ENCODE measurements at regions not wholly inside any gene's neighbourhood (a gene's known extent, or its start where the extent isn't known, plus 50 kb on each side); places are given as distances from the start of the nearest gene placed in this dataset.

- no peak overlapping the region for H3K27ac ChIP-seq (ENCODE audit: low read length)
- H2AFZ ChIP-seq (ENCODE audit: low read depth, low read length): no peak overlapping the region
- no peaks in the 10 kb centered on the region for H3K79me2 ChIP-seq (replicated peaks; ENCODE audit: insufficient read depth, low read length)
- H4K20me1 ChIP-seq (ENCODE audit: insufficient read depth): no peaks in the 10 kb centered on the region
- H3K9me2 ChIP-seq (ENCODE audit: insufficient read depth, low read length): no peaks in the 10 kb centered on the region
- H3K4me3 ChIP-seq (ENCODE audit: low read length): no peak overlapping the region
- H3K9me3 ChIP-seq (ENCODE audit: low read length): no peaks in the 10 kb centered on the region
- H3F3A ChIP-seq (ENCODE audit: insufficient read depth, low read length, poor library complexity, severe bottlenecking): no peaks in the 10 kb centered on the region
- H3K27me3 ChIP-seq (ENCODE audit: insufficient read depth, low read depth, low read length): no peaks in the 10 kb centered on the region
- no peak for TF ChIP-seq REST (IDR thresholded peaks at IDR 0.05; ENCODE audit: borderline replicate concordance)
- H3K36me3 ChIP-seq (ENCODE audit: insufficient read depth, low read length): no peaks in the 10 kb centered on the region
- H3K9ac ChIP-seq (ENCODE audit: low read length): no peak overlapping the region
- H3K4me2 ChIP-seq (ENCODE audit: low read length): no peak overlapping the region
These were observed 238.3 kb upstream of the HSF2 start for GRCh38 chr6:122161136-122161535.

DNA sequence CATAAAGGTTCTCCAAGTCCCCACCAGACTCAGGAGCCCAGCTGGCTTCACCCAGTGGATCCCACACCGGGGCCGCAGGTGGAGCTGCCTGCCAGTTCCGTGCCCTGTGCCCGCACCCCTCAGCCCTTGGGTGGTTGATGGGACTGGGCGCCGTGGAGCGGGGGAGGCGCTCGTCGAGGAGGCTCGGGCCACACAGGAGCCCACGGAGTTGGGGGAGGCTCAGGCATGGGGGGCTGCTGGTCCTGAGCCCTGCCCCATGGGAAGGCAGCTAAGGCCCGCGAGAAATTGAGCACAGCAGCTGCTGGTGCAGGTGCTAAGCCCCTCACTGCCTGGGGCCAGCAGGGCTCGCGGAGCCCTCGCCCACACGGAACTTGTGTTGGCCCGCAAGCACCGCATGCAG lies 234.4 kb upstream of the HSF2 start:
- Histone ChIP-seq H3K27ac (ENCODE audit: low read length) (no peak overlapping the region), H3K4me3 (ENCODE audit: low read length) (no peak overlapping the region), H3K4me2 (ENCODE audit: low read length) (no peak overlapping the region), H3F3A (ENCODE audit: insufficient read depth, low read length, poor library complexity, severe bottlenecking) (no peaks in the 10 kb centered on the region), H3K9ac (ENCODE audit: low read length) (no peak overlapping the region), H3K36me3 (ENCODE audit: insufficient read depth, low read length) (no peaks in the 10 kb centered on the region), H3K9me3 (ENCODE audit: low read length) (no peaks in the 10 kb centered on the region), H3K79me2 (replicated peaks; ENCODE audit: insufficient read depth, low read length) (no peaks in the 10 kb centered on the region), H4K20me1 (ENCODE audit: insufficient read depth) (no peaks in the 10 kb centered on the region), H3K9me2 (ENCODE audit: insufficient read depth, low read length) (no peaks in the 10 kb centered on the region), H3K27me3 (ENCODE audit: insufficient read depth, low read depth, low read length) (no peaks in the 10 kb centered on the region), H2AFZ (ENCODE audit: low read depth, low read length) (no peak overlapping the region)
- TF ChIP-seq CTCF (IDR thresholded peaks at IDR 0.05; ENCODE audit: poor library complexity, severe bottlenecking) (no peak), TAF1 (IDR thresholded peaks at IDR 0.05; ENCODE audit: low read depth) (no peak)

- TF ChIP-seq EZH2 (IDR thresholded peaks at IDR 0.05; ENCODE audit: borderline replicate concordance, insufficient read depth, low read length, poor library complexity, severe bottlenecking) (no peak), RAD21 (conservative IDR thresholded peaks at IDR 0.05) (no peak), MXI1 (conservative IDR thresholded peaks at IDR 0.05; ENCODE audit: poor library complexity, severe bottlenecking) (no peak), TAF1 (IDR thresholded peaks at IDR 0.05; ENCODE audit: low read depth) (no peak), REST (IDR thresholded peaks at IDR 0.05; ENCODE audit: borderline replicate concordance) (no peak), CTCF (IDR thresholded peaks at IDR 0.05; ENCODE audit: poor library complexity, severe bottlenecking) (no peak), EP300 (conservative IDR thresholded peaks at IDR 0.05; ENCODE audit: poor library complexity, severe bottlenecking) (no peak), POLR2AphosphoS5 (IDR thresholded peaks at IDR 0.05) (no peak), SMC3 (conservative IDR thresholded peaks at IDR 0.05; ENCODE audit: poor library complexity) (no peak)
These were observed 229.2 kb upstream of the HSF2 start for GRCh38 chr6:122170274-122170673.

More at GRCh38 chr6:122170274-122170673, 229.2 kb upstream of the HSF2 start:
- H3K36me3 ChIP-seq (ENCODE audit: insufficient read depth, low read length): no peaks in the 10 kb centered on the region
- H3K9me2 ChIP-seq (ENCODE audit: insufficient read depth, low read length): no peaks in the 10 kb centered on the region
- no peaks in the 10 kb centered on the region for H3F3A ChIP-seq (ENCODE audit: insufficient read depth, low read length, poor library complexity, severe bottlenecking)
- H3K9me3 ChIP-seq (ENCODE audit: low read length): no peaks in the 10 kb centered on the region
- no peak overlapping the region for H3K4me3 ChIP-seq (ENCODE audit: low read length)
- no peaks in the 10 kb centered on the region for H3K79me2 ChIP-seq (replicated peaks; ENCODE audit: insufficient read depth, low read length)
- H3K27ac ChIP-seq (ENCODE audit: low read length): no peak overlapping the region
- no peaks in the 10 kb centered on the region for H4K20me1 ChIP-seq (ENCODE audit: insufficient read depth)
- H2AFZ ChIP-seq (ENCODE audit: low read depth, low read length): no peak overlapping the region
- H3K4me2 ChIP-seq (ENCODE audit: low read length): no peak overlapping the region
- H3K9ac ChIP-seq (ENCODE audit: low read length): no peak overlapping the region
- H3K27me3 ChIP-seq (ENCODE audit: insufficient read depth, low read depth, low read length): no peaks in the 10 kb centered on the region
